ENCODE measurements at regions not wholly inside any gene's neighbourhood (a gene's known extent, or its start where the extent isn't known, plus 50 kb on each side); places are given as distances from the start of the nearest gene placed in this dataset.

- TF ChIP-seq POLR2AphosphoS5 (IDR thresholded peaks at IDR 0.05; ENCODE audit: low read depth, low read length) (peak; percentile 59), CTCF (IDR thresholded peaks at IDR 0.05 in 2 of 3, conservative IDR thresholded peaks at IDR 0.05 in 1 of 3; ENCODE audit: borderline replicate concordance in 1 of 3, insufficient read depth in 1 of 3, low read depth in 2 of 3, low read length in 2 of 3) (peak; percentile 47 to 82 (median 82); a peak in 4 of 6 replicates)
These were observed 59.1 kb upstream of the PJA2 start (continued) for GRCh38 chr5:109468737-109469420.

GRCh38 chr5:109468288-109468676, 58.5 kb upstream of the PJA2 start:
- no peak overlapping the region for H2AFZ ChIP-seq (ENCODE audit: low read depth, low read length, poor library complexity, severe bottlenecking)
- H3K9ac ChIP-seq (ENCODE audit: low read length), result no peak overlapping the region
- BruUV-seq (replicated peaks), result no TSS peak
- ChIA-PET CTCF (interaction anchor here (1.3 kb wide), 1 partner anchor 29 kb away, joined by 3 read pairs; no protein-coding TSS in a partner anchor), POLR2A (no interaction called here), RAD21 (ENCODE audit: low non-redundant PET in 1 of 2, low total read pairs in 2 of 2, uncharacterized antibody in 2 of 2, unreplicated experiment in 2 of 2) (no interaction called here)
- ATAC-seq (no peak), DNase-seq (ENCODE audit: low read depth, low spot score) (no peak)
- no peaks in the 10 kb centered on the region for H3K9me3 ChIP-seq (ENCODE audit: control insufficient read depth in 1 of 2, insufficient read depth in 1 of 2, low read depth in 1 of 2, low read length in 2 of 2)
- H3K36me3 ChIP-seq (ENCODE audit: control insufficient read depth in 1 of 2, insufficient read depth in 2 of 2, low read length in 2 of 2), result no peaks in the 10 kb centered on the region
- no peak overlapping the region for H3K27ac ChIP-seq (ENCODE audit: low read depth, low read length)
- no peak overlapping the region for H3K4me2 ChIP-seq (ENCODE audit: low read length)
- H3K9me2 ChIP-seq (ENCODE audit: insufficient read depth), result no peaks in the 10 kb centered on the region
- intact Hi-C loops (cut with micrococcal nuclease), result loop anchor here (5.0 kb wide), 1 partner anchor 826 kb away; no protein-coding TSS in a partner anchor
- TF ChIP-seq TCF7L2 (IDR thresholded peaks at IDR 0.05; ENCODE audit: borderline replicate concordance, extremely low read depth, insufficient read depth, insufficient read length) (no peak), ELF1 (IDR thresholded peaks at IDR 0.05; ENCODE audit: borderline replicate concordance, low read depth) (no peak), ZFX (IDR thresholded peaks at IDR 0.05) (no peak), SP1 (IDR thresholded peaks at IDR 0.05; ENCODE audit: low read depth) (no peak), ATF3 (IDR thresholded peaks at IDR 0.05) (no peak), CBX3 (IDR thresholded peaks at IDR 0.05; ENCODE audit: low read depth) (0 out of 2 replicates have a peak, but pooled peaks have one; percentile 3), FOSL1 (IDR thresholded peaks at IDR 0.05; ENCODE audit: low read depth) (no peak)
- H4K20me1 ChIP-seq (ENCODE audit: insufficient read depth), result no peaks in the 10 kb centered on the region
- H3K27me3 ChIP-seq (ENCODE audit: insufficient read depth, low read length), result no peaks in the 10 kb centered on the region
- H3K79me2 ChIP-seq (ENCODE audit: insufficient read depth, low read length), result no peaks in the 10 kb centered on the region
- H3K4me3 ChIP-seq (replicated peaks in 1 of 2; ENCODE audit: low read depth in 1 of 2, low read length in 2 of 2), result no peak overlapping the region
- 0 out of 4 replicates have a peak, but pooled peaks cover 0 to 4% of the 10 kb centered on the region in 2 experiments for H3K4me1 ChIP-seq (ENCODE audit: control insufficient read depth in 1 of 2, insufficient read depth in 2 of 2, low read length in 2 of 2)

Data from HCT116 (cell line).